Spleen (tissue), 11 donors: ENCODE measurements at regions not wholly inside any gene's neighbourhood (a gene's known extent, or its start where the extent isn't known, plus 50 kb on each side); places are given as distances from the start of the nearest gene placed in this dataset.

Source experiments
- DNase-seq: peaks from one replicate; pipeline ENCODE4 v3.0.0-alpha.2; 2020
- H3K27ac ChIP-seq, 8 donors: fragments of 200-600 bp; sonication (generic) in 7 of 8; 1 replicate in 4 of 8; 2 replicates in 4 of 8; pipeline versions ENCODE4 v1.5.0 to v1.8.0; 2016 to 2021; ENCODE audit warnings: inconsistent platforms in 4 of 8, mild to moderate bottlenecking in 4 of 8, moderate library complexity in 1 of 8
- H3K27me3 ChIP-seq, 7 donors: fragments of 200-600 bp; sonication (generic) in 6 of 7; replicated peaks in 1 of 7; 1 replicate in 4 of 7; 2 replicates in 3 of 7; pipeline versions ENCODE4 v1.5.0 to v1.8.0; 2016 to 2021; ENCODE audit warnings: inconsistent platforms in 3 of 7, mild to moderate bottlenecking in 1 of 7
- H3K36me3 ChIP-seq, 6 donors: fragments of 200-600 bp; sonication (generic) in 5 of 6; 1 replicate in 4 of 6; 2 replicates in 2 of 6; pipeline versions ENCODE4 v1.5.0 to v1.8.0; 2016 to 2021; ENCODE audit warnings: inconsistent platforms in 2 of 6
- H3K4me1 ChIP-seq, 6 donors: fragments of 200-600 bp; sonication (generic) in 5 of 6; 1 replicate in 3 of 6; 2 replicates in 3 of 6; pipeline versions ENCODE4 v1.5.0 to v1.8.0; 2016 to 2021; ENCODE audit warnings: inconsistent platforms in 3 of 6
- H3K4me3 ChIP-seq, 8 donors: fragments of 200-600 bp; sonication (generic) in 7 of 8; 1 replicate in 4 of 8; 2 replicates in 4 of 8; pipeline versions ENCODE4 v1.5.0 to v1.8.0; 2016 to 2021; ENCODE audit warnings: inconsistent platforms in 4 of 8, mild to moderate bottlenecking in 4 of 8, moderate library complexity in 2 of 8
- H3K9me3 ChIP-seq, 8 donors: fragments of 200-600 bp; sonication (generic) in 7 of 8; 1 replicate in 4 of 8; 2 replicates in 4 of 8; pipeline versions ENCODE4 v1.5.0 to v1.8.0; 2016 to 2021; ENCODE audit warnings: inconsistent platforms in 4 of 8
- CTCF ChIP-seq, 11 experiments: fragments of 200-600 bp in 7 of 11; fragments of 450-650 bp in 4 of 11; sonication (generic) in 4 of 11; IDR thresholded peaks in 8 of 11; conservative IDR thresholded peaks in 3 of 11; 1 replicate in 7 of 11; 2 replicates in 4 of 11; pipeline versions ENCODE4 v1.4.0 to v1.8.0; 2016 to 2021; ENCODE audit warnings: antibody characterized with exemption in 11 of 11, inconsistent platforms in 4 of 11, mild to moderate bottlenecking in 1 of 11
- POLR2A ChIP-seq, 3 donors: fragments of 450-650 bp; IDR thresholded peaks; one replicate each; pipeline ENCODE4 v1.5.1; 2017; ENCODE audit warnings: antibody characterized with exemption in 3 of 3, mild to moderate bottlenecking in 1 of 3
- POLR2AphosphoS5 ChIP-seq, 3 donors: sonication (generic); formaldehyde crosslinking; IDR thresholded peaks; one replicate each; pipeline ENCODE4 v1.5.1; 2017; ENCODE audit warnings: antibody characterized with exemption in 3 of 3
- WGBS, 5 donors: extraction: QIAGEN DNeasy Blood & Tissue Kit in 3 of 5; methylation state at CpG; one replicate each; pipeline versions ENCODE4 v1.1.5 to v1.1.7; 2013 to 2018; 5-methylcytosine and 5-hydroxymethylcytosine counted together
- intact Hi-C: fragments of 100-400 bp; cut with DNase I; formaldehyde crosslinking; loops from one replicate; pipeline ENCODE4 v1.15.0; 2023; ENCODE audit warnings: low total_unique reads
- donor health status: healthy with polysubstance abuse.
- donor health status: DM: no; HTN: no; CAD: no; lungs with moderate emphysema.
- donor health status: DM: no; HTN: no; CAD: no.
- donor health status: Bipolar disorder and iron deficiency.
- donor health status: healthy.
- donor health status: DM: no; HTN: no; CAD: no.
- donor health status: DM: yes; HTN: yes; CAD: no.

GRCh38 chr12:111257435-111257902, 111.4 kb downstream of the PHETA1 start:
- H3K4me3 ChIP-seq, result no peak overlapping the region
- intact Hi-C loops, result no loop called here
- no peak overlapping the region for H3K27ac ChIP-seq
- DNase-seq, result no peak
- peaks cover 0 to 33% (median 3%) of the 10 kb centered on the region in 7 donors for H3K27me3 ChIP-seq
- H3K4me1 ChIP-seq, result no peaks in the 10 kb centered on the region
- H3K9me3 ChIP-seq, result no peaks in the 10 kb centered on the region
- H3K36me3 ChIP-seq, result no peaks in the 10 kb centered on the region
- TF ChIP-seq CTCF (IDR thresholded peaks at IDR 0.05 in 8 of 11, conservative IDR thresholded peaks at IDR 0.05 in 3 of 11), result no peak
- no peak for TF ChIP-seq POLR2AphosphoS5 (IDR thresholded peaks at IDR 0.05)

GRCh38 chr12:111256629-111257434, 112.1 kb downstream of the PHETA1 start:
- H3K4me1 ChIP-seq, result no peaks in the 10 kb centered on the region
- H3K4me3 ChIP-seq, result no peak overlapping the region
- no peak overlapping the region for H3K27ac ChIP-seq
- no peak for TF ChIP-seq POLR2AphosphoS5 (IDR thresholded peaks at IDR 0.05)
- TF ChIP-seq POLR2A (IDR thresholded peaks at IDR 0.05), result no peak
- TF ChIP-seq CTCF (IDR thresholded peaks at IDR 0.05 in 8 of 11, conservative IDR thresholded peaks at IDR 0.05 in 3 of 11), result no peak
- no peaks in the 10 kb centered on the region for H3K9me3 ChIP-seq
- intact Hi-C loops, result no loop called here
- whole genome bisulfite sequencing, 5 donors, result 66 to 71% (median 69%) methylated on average over 10 of the region's 10 CpGs
- H3K36me3 ChIP-seq, result no peaks in the 10 kb centered on the region
- DNase-seq, result no peak
- H3K27me3 ChIP-seq, result peaks cover 0 to 39% (median 3%) of the 10 kb centered on the region in 7 donors

- 71 to 86% (median 81%) methylated on average over 7 of the region's 7 CpGs for WGBS, 5 donors
- H3K4me3 ChIP-seq, result no peak overlapping the region
- H3K27ac ChIP-seq, result no peak overlapping the region
- no peak for TF ChIP-seq POLR2A (IDR thresholded peaks at IDR 0.05)
- TF ChIP-seq CTCF (IDR thresholded peaks at IDR 0.05 in 8 of 11, conservative IDR thresholded peaks at IDR 0.05 in 3 of 11), result no peak
- no peak for TF ChIP-seq POLR2AphosphoS5 (IDR thresholded peaks at IDR 0.05)
- intact Hi-C loops, result no loop called here
- H3K27me3 ChIP-seq, result peaks cover 0 to 42% (median 3%) of the 10 kb centered on the region in 7 donors
- no peak for DNase-seq
- no peaks in the 10 kb centered on the region for H3K4me1 ChIP-seq
- no peaks in the 10 kb centered on the region for H3K36me3 ChIP-seq
- no peaks in the 10 kb centered on the region for H3K9me3 ChIP-seq
Observed at GRCh38 chr12:111255261-111255660, 113.6 kb downstream of the PHETA1 start.

- no peaks in the 10 kb centered on the region for H3K4me1 ChIP-seq
- H3K27ac ChIP-seq, result no peak overlapping the region
- WGBS, 5 donors, result 52 to 88% (median 73%) methylated on average over 3 of the region's 3 CpGs
- no peak for DNase-seq
- intact Hi-C loops, result no loop called here
- H3K9me3 ChIP-seq, result no peaks in the 10 kb centered on the region
- H3K27me3 ChIP-seq, result peaks cover 0 to 48% (median 3%) of the 10 kb centered on the region in 7 donors
- H3K36me3 ChIP-seq, result no peaks in the 10 kb centered on the region
- H3K4me3 ChIP-seq, result no peak overlapping the region
- TF ChIP-seq CTCF (IDR thresholded peaks at IDR 0.05 in 8 of 11, conservative IDR thresholded peaks at IDR 0.05 in 3 of 11) (no peak), POLR2A (IDR thresholded peaks at IDR 0.05) (no peak), POLR2AphosphoS5 (IDR thresholded peaks at IDR 0.05) (no peak)
Observed at GRCh38 chr12:111254106-111254505, 114.8 kb downstream of the PHETA1 start.
